GM19397 (cell line): ENCODE measurements at regions not wholly inside any gene's neighbourhood (a gene's known extent, or its start where the extent isn't known, plus 50 kb on each side); places are given as distances from the start of the nearest gene placed in this dataset.
"Not testable (repeated sequence)": the region's sequence is repeated elsewhere in the genome, so short reads cannot be mapped to it uniquely, and the experiment has no call there.

Source experiments
- ATAC-seq: cut with Tn5 transposase; IDR thresholded peaks from one replicate; pipeline ENCODE4 v1.9.1; 2021; ENCODE audit warnings: mild to moderate bottlenecking, moderate library complexity; ENCODE audit not compliant: unreplicated experiment

- ATAC-seq, result no peak
These were observed 227.2 kb upstream of the FAM3C start for GRCh38 chr7:121623130-121623872.

- no peak for ATAC-seq
These were observed 225.8 kb upstream of the FAM3C start for GRCh38 chr7:121621937-121622336.

GRCh38 chr7:121620953-121621606 lies 225.0 kb upstream of the FAM3C start:
- ATAC-seq, result no peak

- no peak for ATAC-seq
These were observed 224.1 kb upstream of the FAM3C start for GRCh38 chr7:121620206-121620605.

GRCh38 chr7:121618182-121618581 lies 222.1 kb upstream of the FAM3C start:
- no peak for ATAC-seq

DNA sequence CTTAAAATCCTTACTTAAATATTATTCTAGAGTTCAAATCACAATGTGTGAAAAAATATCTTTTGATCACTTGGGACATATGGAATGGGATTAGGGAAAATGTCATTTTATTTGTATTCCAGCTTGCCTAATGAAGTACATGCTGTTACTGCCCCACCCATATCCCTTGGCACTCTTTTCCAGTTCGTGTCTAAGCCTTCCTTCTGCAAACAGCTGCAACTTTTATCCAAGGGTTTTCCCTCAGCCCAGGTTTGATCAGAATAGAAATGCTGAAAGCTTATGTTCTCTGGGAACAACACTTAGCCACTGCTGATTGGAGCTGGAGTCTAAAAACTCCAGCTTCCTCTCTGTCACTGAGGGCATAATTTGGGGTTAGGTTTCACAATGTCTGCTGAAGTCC lies 214.1 kb upstream of the FAM3C start:
- no peak for ATAC-seq

- ATAC-seq, result no peak
These were observed 213.1 kb upstream of the FAM3C start for GRCh38 chr7:121609208-121609607.

DNA sequence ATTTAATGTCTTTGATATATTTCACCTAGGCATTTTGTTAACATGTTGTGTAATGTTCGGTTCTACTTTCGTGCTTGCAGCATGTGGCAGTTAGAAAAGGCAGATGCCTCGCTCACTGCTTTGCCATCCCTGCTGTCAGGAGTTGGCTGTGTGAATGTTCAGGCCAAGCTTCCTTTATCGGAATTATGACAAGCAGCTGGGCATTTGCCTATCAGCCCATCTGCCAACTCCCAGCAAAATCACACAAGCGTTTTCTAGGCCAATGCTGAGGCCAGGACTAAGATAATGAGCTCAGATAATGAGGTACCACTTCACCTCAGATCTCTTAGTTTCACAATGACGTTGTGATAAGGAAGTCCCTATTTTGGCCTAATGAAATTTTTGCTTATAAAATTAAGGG lies 212.7 kb upstream of the FAM3C start:
- ATAC-seq, result no peak

GRCh38 chr7:121608183-121608582 lies 212.1 kb upstream of the FAM3C start:
- not testable (repeated sequence) for ATAC-seq

DNA sequence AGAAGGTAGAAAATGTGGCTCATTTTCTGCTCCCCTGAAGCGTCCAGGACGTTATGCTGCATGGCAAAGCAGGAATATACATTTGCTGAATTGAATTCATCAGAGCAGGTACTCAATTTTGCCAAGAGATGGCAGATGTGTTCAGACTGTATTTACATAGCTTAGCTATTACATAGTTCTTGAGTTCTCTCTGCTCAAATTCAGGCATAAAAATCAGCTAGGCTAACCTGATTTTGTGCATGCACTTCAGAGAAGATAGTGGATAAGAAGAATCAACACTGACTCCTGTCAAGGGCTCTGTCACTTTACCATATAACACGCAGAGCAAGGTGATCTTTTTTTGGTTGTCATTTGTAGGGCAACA lies 209.2 kb upstream of the FAM3C start:
- no peak for ATAC-seq

GRCh38 chr7:121604627-121605316 lies 208.7 kb upstream of the FAM3C start:
- no peak for ATAC-seq

DNA sequence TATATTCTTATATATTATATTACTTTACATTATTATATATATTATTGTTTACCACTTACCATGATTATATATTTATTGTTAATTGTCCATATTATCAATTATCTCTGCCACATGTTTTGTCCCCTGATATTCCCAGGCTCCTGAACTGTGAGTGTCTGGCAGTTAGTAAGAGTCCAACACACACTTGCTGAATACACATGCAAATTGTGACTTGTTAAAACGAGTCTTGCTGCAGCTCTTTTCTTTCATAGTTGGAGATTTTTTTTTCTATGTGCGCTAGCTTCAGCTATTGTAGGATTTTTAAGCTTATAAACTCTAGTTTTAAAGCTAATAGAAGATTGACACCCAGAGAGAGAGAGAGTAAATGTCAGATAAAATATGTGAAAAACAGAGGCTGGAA lies 207.8 kb upstream of the FAM3C start:
- ATAC-seq, result no peak

- no peak for ATAC-seq
These were observed 203.8 kb upstream of the FAM3C start for GRCh38 chr7:121599887-121600286.

DNA sequence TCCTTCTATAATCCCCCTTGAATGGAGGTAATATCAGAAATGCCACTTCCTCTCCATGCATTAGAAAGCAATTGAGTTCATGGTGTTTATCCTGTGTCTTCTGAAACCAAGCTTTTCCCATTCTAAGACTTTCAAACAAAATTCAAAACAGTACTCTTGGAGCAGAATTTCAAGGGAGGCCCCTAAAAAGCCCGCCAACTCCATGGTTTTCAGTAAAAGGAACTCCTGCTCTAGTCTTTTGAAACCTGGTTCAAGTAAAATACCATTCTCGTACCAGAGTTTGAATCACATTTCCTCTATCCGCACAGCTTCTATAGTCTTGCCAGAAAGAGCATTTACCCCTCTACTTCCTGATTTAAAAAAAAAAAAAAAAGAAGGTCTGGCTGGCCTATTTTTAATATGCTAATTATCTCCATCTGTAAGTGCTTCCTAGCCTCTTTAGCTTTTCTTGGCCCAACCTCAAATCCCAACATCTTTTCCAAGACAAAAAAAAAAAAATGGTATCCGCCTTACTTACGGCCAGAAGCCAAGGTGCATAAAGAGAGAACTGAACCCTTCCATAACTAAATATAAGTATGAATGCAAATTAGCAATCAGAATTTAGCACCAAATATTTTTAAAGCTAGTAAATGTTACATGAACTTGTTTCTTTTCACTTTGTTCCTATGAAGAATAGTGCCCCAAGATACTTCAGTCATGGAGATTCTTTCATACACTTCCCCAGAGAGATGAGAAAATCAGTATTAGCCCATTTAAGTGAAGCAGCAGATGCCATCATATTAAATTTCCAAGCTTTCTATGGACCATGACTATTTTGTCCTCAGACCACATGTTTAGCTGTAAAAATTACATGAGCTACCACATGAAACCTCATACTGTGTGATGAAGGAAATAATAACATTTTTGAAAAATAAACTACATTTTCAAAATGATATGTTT lies 199.9 kb upstream of the FAM3C start:
- ATAC-seq, result no peak

GRCh38 chr7:121591926-121592325 lies 195.8 kb upstream of the FAM3C start:
- no peak for ATAC-seq

DNA sequence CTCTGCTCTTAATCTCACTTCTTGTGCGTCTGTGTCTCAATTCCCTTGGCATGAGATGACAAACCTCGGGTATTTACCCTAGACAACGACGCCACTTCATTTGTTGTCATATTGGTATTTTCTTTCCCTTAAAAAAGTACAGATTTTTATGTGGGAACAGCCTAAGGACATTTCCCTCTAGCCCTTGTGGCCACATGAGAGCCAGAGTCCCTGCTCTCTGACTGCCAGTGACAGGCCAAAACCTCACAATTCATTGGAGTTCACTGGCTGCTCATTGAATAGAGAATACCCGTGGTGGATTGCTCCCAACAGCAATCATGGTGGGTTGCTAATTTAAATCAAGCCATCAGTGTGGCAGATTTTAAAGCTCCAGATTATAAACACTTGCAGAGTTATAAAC lies 191.3 kb upstream of the FAM3C start:
- no peak for ATAC-seq

DNA sequence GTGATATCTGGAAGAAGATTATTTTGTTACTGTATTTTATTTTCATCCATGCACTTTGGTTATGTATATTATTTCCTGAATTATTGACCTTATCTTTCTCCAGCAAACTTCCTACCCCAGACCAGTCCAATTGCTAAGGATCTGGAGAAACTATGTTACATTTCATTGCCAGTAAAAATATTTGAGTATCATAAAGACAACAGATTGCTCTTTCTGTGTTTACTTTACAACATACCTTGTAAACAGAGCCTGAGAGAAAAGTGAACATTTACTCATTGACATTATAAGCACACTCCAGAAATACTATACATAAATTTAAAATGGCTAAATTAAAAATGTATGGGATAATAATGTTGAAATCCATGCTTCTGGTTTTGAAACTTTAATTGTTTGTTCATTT lies 186.2 kb upstream of the FAM3C start:
- no peak for ATAC-seq

GRCh38 chr7:121579639-121580038 lies 183.5 kb upstream of the FAM3C start:
- ATAC-seq, result no peak

DNA sequence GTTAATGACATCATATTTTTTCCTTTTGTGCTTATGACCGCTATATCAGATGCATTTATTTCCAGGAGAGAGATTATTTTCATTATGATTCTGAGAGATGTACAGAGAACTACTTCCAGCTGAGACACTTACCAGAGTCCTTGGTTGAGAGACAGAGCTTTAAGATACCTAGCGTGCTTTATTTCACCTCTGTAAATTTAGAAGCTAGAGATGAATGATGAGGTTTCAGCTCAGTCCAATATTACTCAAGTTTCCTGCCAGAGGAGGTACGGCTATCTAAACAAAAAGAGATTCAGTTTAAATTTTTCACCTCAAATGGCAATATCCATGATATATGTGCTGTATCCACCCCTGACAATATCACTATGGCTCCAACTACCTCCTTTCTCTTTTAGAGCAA lies 182.6 kb upstream of the FAM3C start:
- no peak for ATAC-seq

DNA sequence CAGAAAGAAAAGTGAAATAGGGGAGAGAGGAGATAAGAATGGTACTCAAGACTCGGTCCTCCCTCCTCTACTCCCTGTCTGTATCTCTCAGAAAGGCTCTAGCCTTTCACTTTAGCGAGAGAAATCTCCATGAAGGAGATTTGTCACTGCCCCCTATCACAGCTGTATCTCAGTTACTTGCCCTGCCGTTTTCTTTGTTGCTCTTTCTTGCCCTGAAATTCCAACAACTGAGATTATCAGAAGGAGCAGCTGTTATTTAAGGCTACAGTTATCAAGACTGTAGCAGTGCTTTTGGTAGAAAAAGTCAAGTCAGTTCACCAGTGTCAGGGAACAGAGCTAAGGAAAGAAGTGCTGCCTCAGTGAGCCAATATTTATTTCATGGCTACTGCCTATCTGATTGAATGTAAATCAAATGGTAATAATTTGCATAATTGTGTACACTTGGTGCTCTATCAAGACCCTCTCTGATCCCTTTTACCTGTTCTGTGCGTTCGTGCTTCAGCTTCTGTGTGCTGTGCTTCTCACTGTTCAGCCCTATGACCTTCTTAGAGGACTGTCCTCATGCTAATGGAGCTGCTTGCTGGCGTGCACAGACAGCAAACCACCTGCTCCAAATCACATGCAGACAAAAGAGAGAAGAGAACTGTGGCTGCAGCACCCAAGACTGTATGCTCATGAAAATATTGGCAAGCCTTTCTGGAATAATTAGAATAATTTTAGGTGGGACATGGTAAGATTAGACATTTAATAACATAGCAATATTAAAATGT lies 180.2 kb upstream of the FAM3C start:
- no peak for ATAC-seq
